NCI-H2196 (cell line): ENCODE measurements at regions not wholly inside any gene's neighbourhood (a gene's known extent, or its start where the extent isn't known, plus 50 kb on each side); places are given as distances from the start of the nearest gene placed in this dataset.
"Not testable (repeated sequence)": the region's sequence is repeated elsewhere in the genome, so short reads cannot be mapped to it uniquely, and the experiment has no call there.

ENCODE experiments used
- DNase-seq: peaks from one replicate; lab custom pipeline; 2025; ENCODE audit not compliant: unreplicated experiment; lab: John Stamatoyannopoulos, UW

DNA sequence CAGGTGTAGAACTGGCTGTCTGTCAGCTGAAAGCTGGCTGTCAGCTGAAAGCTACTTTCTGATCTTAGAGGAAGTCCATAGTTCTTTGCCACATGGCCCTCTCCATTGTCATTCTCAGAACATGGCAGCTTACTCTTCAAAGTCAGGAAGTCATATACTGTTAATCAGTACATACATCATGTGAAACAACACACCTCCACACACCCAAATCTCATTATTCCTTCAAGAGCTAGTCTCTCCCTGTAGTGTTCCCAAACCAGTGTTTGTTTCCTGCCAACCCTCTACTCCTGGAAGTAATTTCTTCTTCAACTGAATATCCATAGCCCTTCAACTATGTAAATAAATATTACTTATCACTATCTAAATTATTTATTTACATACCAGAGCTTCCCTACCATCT lies 58.9 kb downstream of the OR5AK2 start:
- no peak for DNase-seq

DNA sequence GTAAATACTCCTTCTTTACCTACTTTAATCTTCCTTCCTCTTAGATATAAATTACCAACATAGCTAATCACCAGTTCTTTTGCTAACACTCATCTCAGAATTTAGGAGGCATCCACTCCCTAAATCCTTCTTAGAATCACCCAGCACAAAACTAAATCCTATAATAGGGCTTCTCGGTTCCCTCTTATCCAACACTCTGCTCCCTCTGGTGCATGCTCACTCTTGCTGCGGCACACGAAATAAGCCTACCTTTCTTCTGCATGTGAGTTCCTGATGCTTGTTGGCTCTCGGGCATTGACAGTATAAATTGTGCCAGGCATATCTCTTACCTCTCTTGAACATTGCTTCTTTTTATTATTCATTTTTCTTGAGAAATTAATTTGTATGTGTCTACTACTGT lies 61.0 kb downstream of the OR5AK2 start:
- no peak for DNase-seq

DNA sequence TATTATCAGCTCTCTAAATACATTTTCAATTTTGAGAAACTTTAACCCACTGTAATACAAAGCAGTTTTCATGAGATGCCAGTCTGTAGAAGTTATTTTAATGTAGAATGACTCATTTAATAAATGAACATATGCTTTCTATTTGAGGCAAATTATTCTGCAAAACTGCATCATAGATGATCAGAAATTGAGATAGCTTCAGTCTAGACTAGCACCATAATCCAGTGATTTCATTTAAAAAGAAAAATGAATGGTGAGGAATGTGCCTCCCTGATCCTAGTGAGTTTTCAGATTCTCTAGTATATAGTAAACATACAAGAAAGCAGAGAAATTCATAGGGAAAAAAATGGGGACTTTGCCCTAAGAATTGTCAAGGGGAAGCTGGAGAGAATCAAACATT lies 66.1 kb downstream of the OR5AK2 start:
- no peak for DNase-seq

- no peak for DNase-seq
Observed at GRCh38 chr11:57055744-57056143, 67.0 kb downstream of the OR5AK2 start.

- DNase-seq = no peak
Observed at GRCh38 chr11:57056735-57057134, 68.0 kb downstream of the OR5AK2 start.

DNA sequence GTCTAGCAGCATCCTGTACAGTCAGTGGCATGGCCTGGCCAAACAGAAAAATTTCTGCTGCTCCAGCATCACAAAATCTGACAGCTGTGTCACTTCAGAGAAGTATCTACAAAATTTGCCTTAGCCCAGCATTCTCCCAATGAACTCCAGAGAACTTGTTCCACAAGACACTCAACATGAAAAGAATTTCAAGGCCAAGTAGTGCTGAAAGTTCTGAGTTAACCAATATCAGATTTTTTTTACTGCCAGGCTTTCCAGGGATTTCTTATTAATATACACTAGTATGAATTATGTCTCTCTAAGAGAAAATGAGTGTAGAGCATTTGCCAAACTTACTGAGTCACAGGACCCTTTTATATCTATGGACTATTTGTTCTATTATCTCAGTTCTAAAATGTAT lies 68.8 kb downstream of the OR5AK2 start:
- no peak for DNase-seq

DNA sequence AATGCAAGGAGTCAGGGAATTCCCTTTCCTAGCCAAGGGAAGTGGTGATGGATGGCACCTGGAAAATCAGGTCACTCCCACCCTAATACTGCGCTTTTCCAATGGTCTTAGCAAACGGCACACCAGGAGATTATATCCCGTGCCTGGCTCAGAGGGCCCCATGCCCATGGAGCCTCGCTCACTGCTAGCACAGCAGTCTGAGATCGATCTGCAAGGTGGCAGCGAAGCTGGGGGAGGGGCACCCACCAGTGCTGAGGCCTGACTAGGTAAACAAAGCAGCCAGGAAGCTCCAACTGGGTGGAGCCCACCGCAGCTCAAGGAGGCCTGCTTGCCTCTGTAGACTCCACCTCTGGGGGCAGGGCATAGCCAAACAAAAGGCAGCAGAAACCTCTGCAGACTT lies 74.2 kb downstream of the OR5AK2 start:
- not testable (repeated sequence) for DNase-seq

- no peak for DNase-seq
Observed at GRCh38 chr11:57069942-57070341, 81.2 kb downstream of the OR5AK2 start.

DNA sequence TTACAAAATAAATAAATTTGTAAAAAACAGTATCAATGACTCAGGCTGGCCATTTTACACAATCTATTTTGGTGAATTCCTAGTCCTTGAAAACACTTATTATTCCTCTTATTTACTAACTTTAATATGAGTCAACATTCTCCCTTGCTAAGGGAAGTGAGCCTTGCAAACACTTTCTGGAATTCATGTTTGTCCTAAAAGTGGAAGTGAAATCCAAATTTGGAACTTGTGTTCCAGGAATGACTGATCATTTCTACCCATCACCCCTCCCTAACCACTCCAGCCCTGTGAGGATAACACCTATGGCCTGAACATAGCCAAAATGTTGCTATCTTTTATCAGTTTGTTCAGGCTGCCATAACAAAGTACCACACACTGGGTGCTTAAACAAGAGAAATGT lies 83.1 kb downstream of the OR5AK2 start:
- no peak for DNase-seq

DNA sequence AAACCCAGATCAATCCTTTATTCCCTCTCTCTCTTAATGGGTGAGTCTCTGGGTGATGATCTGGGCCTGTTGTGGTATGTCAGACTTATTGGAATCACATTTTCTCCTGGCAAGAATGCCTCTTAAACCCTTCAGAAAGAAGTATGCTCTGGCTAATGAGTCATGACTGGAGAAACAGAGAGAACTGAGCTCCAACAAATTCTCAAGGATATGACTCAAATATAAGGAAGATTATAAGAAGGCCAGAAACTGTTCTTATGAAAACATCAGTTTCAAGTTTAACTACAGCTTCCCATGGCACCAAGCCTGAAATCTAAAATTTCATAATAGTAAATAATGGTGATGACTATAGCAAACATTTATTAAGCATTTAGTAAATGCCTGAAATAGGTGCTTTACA lies 83.9 kb downstream of the OR5AK2 start:
- no peak for DNase-seq

DNA sequence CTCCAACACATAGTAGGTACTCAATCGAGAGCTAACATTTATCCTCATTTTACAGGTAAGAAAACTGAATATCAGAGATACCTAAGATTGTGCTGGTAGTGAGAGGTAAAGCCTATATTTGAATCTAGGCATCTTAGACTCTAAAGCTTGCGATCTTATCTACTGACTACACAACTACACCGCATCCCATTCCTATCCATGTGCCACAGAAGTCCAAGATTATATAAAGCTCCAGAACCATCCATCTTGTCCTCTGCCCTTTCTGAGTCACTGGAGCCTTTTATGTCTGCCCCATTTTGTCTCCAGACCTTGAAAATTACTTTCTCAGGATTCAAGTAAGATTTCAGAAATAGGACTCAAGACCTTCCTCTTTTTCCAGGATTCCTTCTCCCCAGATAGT lies 84.4 kb downstream of the OR5AK2 start:
- DNase-seq = no peak

- no peak for DNase-seq
Observed at GRCh38 chr11:57081356-57081755, 92.6 kb downstream of the OR5AK2 start.

- DNase-seq = no peak
Observed at GRCh38 chr11:57082125-57082524, 93.4 kb downstream of the OR5AK2 start.

DNA sequence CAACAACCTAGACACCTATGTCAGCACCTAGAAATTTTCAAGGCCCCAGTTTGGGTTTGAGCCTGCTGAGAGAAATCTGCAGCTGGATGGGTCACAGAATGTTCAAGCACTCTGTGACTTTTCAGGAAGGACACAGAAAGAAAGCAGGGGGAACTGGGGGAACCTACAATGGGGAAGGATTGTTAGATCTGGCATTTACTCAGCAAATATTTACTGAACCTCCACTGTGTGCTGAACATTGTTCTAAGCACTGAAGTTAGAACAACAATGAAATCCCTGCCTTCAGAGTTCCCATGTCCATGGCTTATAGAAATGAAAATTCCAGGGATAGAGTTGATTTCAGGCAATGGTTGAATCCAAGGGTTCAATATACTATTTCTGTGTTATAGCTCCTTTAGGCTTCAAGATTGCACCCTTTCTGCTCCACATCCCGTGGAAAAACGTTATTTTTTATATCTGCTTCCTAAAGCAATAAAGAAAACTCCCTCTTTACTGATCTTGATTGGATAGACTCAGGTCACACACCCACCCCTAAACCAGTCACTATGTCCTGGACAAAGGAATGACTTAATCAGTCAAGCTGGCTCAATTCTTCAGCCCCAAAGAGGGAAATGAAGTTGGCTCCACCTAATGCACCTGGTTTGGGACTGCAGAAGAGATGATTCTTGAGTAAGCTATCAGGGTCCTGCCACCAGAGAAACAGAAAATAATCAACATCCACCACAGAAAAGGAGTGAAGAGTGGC lies 95.1 kb downstream of the OR5AK2 start:
- DNase-seq = no peak

DNA sequence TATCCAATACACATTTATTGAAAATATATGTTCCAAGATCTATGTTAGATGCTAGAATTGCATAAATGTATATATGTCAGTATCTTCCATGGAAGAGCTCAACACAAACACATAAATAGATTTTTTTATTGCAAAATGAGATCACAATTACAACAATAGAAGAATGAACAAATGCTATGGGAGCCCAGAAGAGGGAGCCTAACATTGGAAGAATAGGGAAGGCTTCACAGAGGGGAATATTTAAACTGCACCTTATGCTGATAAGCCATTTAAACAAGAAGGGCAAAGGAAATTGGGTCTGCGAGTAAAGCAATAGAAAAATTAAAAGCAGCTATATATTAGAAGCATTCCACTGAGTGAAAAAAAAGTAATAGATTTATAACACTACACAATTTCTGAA lies 96.1 kb upstream of the LRRC55 start:
- no peak for DNase-seq

DNA sequence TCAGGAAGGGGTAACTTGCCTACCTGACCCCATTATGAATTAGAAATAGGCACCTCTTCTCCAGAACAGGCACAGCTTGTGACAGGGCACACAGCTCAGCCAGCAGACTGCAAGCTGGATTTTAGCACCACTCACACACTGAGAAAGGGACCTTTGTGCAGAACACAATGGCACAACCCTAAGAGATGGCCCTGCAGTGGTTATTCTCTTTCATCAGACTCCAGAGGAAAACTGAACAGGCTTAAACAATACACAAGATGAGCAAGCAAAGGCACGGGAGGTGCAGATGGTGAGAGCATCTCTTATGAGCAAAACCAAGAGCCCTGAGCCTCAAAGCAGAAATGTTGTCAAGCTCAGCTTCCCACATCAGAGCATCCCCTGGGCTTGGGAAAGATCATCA lies 93.8 kb upstream of the LRRC55 start:
- no peak for DNase-seq

- DNase-seq = no peak
Observed at GRCh38 chr11:57092028-57092698, 89.6 kb upstream of the LRRC55 start.

- DNase-seq = no peak
Observed at GRCh38 chr11:57094181-57094935, 87.4 kb upstream of the LRRC55 start.

GRCh38 chr11:57095417-57095816 lies 86.3 kb upstream of the LRRC55 start:
- DNase-seq = no peak

DNA sequence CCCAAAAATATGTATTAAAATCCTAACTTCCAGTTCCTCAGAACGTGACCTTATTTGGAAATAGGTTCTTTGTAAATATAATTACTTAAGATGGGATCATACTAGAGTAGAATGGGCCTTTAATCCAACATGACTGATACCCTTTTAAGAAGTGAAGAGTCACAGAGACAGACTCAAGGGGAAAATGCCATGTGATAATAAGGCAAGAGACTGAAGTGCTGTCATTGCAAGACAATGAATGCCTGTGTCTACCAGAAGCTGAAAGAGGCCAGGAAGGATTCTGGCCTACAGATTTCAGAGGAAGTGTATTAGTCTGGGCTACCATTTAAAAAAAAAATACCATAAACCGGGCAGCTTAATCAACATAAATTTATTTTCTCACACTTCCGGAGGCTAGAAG lies 85.9 kb upstream of the LRRC55 start:
- no peak for DNase-seq

DNA sequence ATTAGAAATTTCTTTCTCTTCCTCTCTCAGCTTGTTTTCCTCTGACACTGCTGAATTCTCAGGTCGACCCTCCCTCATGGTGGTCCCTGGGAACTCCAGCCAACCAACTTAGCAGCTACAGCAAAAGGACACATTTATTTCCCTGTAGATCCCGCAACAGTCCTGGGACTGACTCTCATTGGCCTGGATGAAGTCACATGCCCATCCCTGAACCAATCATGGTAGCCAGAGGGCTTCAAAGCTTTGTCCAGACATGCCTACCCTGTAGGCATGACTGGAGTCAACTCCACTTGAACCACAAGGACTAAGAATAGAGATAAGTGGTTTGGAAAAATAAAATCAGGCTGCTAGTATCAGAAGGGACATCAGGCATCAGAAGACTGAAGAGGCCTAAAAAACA lies 84.6 kb upstream of the LRRC55 start:
- DNase-seq = no peak

DNA sequence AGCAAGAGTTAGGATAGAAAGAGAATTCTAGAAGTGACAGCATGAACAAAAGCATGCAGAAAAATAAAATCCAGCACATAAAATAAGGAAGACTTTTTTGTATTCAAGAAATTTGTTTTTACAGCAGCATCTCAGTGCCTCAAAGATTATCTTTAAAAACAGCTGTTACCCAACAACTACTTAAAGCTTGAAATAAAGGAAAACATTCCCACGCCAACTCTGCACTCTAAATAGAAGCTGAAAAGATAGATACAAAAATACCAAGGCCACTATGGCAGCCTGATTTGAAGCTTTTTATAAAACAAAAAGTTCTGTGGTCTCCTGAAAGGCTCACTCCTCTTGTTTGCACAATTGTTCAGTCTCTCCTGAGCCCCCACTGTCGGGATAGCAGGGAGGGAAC lies 83.6 kb upstream of the LRRC55 start:
- DNase-seq = no peak
